NCI-H748 (cell line): ENCODE measurements at regions not wholly inside any gene's neighbourhood (a gene's known extent, or its start where the extent isn't known, plus 50 kb on each side); places are given as distances from the start of the nearest gene placed in this dataset.

Experiments
- DNase-seq: peaks from one replicate; lab custom pipeline; 2025; ENCODE audit not compliant: unreplicated experiment; lab: John Stamatoyannopoulos, UW

DNA sequence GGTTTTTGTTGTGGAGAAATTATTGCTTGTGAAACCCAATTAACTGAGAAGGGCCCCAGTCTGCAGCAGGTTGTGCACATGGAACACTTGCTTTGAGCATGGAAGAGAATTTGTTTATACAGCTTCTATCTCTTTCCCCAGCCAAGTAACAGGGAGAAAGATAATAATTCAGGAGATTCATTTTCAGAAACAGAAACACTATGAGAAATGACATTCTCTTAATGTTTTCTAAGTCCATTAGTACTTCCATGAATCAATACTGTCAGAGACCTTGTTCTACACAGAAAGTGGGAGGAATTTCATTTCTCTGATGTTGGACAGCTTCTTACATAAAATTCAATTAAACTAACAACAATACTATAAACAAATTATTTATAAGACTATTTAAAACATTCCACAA is 446.3 kb downstream of the KLF12 start:
- no peak for DNase-seq

DNA sequence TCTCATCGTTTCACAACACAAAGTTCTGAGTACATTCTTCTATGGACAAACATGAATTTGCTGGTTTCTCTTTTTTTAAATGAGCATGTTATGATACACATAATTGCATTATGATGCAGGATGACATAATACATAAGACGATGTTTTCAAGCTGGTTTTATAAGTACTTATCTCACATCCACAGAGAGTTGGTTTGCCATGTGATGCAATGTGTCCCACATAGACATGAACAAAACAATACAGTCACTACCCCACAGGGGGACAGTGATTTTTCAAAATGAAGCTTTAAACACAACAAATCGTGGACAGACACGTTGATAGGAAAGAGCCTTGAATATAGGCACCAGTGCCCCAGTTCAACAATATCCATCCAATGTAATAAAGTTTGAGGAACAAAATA is 447.1 kb downstream of the KLF12 start:
- no peak for DNase-seq

DNA sequence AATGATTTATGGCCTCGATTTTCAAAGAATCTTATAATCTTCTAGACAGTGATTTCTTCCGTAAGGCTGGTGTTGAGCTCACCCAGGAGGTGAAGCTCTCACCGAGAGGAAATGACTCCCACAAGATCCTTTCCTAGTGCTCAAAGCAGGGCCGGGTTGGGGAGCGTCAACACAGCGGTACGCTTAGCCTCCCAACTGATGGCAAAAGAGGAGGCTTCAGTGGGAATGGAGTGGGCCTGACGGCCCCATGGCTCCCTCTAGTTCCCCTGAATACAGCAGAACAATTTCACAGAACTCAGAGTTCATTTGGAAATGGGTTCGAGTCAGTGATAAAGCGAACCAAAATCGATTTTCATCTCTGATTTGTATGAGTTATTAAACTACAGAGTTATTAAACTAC is 449.5 kb downstream of the KLF12 start:
- DNase-seq: peak; percentile 25

DNA sequence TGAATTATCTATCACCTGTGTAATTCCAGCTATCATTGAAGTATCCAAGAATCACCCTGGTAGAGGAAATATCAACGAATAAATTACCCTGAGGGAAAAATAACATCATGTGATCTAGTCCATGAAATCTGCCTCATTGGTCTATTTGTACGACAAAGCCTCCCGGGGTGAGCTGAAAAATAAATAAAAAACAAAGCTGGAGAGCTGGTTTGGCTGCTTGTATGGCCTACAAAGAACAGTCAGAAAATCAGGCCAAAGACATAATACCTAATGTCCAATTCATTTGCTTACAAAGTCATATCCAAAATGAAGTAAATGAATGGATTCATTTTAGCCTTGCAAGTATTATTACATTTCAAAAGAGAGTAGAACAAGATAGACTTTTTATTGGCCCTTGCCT is 449.9 kb downstream of the KLF12 start:
- peak; percentile 85 for DNase-seq

DNA sequence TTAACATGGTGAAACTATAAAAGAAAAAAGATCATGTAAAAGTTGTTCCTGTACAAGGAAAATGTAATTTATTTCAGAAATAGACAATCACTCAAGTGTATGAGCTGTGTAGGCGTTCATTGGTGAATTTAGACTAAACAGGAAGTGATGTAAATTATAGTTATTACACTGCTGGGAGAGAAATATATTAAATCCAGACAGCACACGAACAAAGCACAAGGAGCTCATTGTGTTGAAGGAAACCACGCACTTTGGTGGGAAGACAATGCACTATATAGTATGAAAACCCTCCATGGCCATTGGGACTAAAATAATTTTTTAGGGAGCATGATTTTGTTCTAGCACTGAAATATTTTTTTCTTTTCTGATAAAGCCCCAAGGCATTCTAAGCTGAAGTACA is 450.5 kb downstream of the KLF12 start:
- peak; percentile 36 for DNase-seq

DNA sequence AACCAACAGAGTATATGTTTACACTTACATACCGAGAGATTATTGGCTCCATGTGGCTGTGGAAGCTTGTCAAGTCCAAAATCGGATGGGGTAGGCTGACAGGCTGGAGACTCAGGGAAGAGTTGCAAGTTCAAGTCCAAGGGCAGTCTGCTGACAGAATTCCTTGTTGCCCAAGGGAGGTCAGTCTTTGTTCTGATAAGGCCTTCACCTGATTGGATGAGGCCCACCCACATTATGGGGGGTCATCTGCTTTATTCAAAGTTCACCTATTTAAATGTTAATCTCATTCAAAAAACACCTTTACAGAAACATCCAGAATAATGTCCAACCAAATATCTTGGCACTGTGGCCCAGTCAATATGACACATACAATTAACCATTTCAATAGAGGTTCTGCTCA is 452.4 kb downstream of the KLF12 start:
- DNase-seq: no peak

DNA sequence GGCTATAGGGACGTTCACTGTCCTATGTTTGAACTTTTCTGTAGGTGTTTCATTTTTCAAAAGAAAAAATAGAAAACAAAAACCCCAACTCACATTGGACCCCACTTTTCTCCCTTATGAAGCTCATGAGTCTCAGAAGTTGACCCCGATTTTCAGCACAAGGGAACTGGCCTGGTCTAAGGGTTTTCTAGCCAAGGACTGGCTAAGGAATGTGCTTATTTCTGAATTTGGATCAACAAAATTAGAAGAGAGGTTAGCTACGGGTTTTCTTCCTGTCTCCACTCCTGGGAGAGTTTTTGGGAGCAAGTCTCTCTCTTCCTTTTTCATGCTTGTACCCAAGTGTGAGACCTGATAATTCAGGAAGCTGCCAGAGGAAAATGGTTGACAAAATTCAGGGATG is 453.2 kb downstream of the KLF12 start:
- no peak for DNase-seq

DNA sequence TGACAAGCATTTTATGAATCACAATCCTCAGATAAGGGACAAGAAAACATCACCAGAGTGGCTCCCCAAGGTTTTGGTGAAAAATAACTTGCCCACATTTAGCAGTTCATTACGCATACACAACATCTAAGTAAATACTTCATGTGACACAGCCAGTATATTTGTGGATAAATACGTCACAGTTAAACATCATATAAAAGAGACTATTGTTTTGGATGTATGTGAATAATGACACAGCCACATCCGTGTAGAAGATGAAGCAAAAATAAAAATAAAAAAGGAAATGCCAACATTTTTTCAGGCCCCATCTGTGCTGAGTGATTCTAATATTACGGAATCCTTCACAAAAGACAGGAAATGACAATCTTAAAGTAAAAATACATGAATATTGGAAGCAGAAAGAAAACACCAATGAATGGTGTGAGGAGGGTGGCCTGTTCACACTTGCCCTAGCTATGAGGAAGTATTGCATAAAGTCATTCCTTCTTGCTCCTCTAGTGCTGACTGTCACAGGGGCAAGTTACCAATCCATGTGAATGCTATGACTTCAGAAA is 457.1 kb downstream of the KLF12 start:
- DNase-seq: peak; percentile 66

DNA sequence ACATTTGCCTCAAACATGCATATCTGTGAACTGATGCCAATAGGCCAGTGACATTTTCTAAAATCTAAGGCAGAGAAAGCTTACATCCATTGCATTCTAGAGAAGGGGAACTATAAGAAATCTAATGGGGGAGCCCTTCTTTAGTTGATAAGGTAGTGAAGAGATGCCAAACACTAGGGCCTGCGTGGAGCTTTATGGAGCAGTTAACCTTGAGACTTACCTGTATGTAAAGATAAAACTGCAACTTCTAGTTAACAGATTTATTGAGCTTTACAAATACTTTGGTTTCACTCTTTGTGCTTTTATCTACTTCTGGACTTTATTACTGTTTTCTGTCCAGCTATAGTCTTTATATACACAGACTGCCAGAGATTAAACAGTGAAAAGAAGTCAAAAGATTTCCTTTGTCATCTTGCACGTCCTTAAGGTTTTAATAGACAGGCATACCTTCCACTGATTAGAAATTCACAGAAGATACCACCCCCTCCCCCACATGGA is 457.6 kb downstream of the KLF12 start:
- no peak for DNase-seq

DNA sequence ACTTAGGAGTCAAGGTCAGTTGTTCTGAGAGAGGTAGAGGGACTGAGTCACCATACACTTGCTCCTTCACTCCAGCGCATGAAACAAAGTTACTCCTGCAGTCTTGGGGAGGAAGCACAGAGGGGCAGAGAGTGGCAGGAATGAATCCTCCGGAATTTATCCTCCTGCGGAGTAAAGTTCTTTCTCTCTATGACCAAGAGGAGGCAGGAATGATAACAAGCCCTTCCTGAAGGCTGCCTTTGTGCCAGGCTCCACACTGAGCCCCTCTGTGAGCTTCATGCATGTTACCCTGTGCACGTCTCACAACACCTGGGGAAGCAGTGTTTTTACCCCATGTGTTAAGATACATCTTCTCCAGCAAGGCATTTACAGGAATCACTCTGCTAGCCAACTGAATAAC is 458.4 kb downstream of the KLF12 start:
- DNase-seq: no peak

DNA sequence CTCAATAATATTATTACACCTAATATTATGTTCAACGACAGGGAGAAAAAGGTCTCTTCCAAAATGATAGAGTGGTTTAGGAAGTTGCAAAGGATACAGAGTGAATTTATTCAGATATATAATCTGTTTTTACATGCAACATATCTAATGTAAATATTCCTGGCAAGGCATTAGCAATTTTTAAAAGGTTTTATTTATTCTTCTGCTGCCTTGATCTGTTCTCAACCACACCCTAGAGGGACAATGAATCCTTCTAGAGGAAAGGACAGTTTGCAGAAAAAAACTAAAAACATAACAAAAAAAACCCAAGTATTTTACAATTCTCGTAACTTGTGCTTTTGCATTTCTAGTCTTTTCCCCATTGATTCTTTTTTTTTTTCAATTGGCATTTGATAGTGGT is 459.6 kb downstream of the KLF12 start:
- peak; percentile 25 for DNase-seq

DNA sequence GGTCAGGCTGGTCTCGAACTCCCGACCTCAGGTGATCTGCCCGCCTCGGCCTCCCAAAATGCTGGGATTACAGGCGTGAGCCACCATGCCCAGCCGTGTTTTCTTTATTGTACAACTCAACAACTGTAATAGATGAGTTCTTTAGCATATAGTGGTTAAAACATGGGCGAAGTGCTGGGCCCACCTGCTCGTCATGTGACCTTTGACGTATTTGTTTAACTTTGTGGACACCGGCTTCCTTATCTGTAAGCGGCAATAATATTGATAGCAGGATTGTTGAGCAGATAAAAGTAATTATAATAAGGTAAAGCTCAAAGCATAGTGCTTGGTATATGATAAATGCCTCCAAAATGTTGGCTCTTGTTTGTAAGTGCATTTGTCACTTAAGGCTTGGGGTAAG is 460.3 kb downstream of the KLF12 start:
- peak; percentile 9 for DNase-seq

DNA sequence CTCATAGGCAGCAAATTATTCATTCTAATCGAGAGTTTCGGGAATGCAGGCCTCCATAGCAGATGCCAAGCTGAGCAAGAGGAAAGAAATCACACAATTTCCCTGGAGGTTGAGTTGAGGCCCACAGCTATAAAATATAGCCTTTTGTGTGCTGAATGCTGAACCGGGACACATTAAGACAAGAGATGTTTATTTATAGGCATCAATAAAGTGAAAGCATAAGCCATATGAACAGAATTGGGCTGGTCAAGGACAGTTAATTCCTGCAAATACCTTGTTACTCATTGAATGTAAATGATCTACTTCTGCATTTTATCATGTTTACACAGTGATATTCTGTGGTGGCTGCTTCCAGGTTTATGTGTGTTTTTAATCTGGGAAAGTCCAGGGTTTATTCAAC is 461.7 kb downstream of the KLF12 start:
- peak; percentile 75 for DNase-seq

DNA sequence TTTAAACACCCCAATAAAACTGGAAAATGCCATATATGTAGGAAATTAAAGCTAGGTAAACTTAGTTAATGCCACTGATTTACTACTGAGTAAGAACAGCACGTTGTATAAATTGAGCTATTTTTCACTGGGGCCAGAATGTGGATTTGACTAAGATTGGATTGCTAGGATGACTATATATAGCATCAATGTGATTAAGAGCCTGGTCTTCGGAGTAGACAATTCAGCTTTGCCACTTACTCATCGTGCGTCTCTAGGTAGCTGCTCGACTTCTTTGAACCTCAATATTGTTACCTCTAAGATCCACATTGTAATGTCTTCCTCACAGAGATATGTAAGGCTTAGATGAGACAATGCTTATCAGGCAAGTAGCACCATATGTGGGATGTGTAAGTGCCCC is 462.5 kb downstream of the KLF12 start:
- DNase-seq: no peak

DNA sequence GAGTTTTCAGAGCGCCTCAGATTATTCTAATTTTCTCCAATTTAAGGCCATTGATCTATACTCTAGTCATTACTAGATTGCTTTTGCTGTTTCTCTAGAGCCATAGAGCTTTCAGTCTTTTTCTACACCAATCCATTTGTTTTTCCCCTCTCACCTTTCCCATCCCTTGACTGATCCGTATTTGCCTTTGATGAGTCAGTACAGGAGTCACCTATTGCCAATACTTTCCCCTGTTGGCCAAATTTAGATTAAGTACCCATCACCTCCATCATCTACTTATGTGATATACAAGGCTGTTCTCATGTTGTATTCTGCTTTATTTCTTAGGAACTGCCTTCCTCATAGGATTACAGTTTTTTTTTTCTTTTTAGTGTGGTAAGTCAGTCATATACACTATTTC is 463.2 kb downstream of the KLF12 start:
- no peak for DNase-seq

DNA sequence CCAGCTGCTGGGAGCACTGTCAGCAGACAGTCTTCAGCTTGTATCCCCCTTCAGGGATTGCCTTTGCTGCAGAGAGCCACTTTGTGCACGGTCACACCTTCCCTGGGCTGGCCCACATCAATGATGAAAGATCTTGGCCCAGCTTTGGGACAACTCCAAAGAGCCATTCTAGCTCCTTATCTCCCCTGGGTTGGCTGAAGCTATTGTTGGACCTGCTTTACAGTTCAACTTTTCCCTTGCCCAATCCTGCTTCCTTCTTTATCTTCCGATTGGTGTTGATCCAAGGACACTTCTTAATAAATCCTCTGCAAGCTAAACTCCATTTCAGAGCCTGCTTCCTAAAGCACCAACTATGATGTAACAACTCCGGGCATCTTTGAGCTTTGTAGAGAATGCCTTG is 466.4 kb downstream of the KLF12 start:
- no peak for DNase-seq

DNA sequence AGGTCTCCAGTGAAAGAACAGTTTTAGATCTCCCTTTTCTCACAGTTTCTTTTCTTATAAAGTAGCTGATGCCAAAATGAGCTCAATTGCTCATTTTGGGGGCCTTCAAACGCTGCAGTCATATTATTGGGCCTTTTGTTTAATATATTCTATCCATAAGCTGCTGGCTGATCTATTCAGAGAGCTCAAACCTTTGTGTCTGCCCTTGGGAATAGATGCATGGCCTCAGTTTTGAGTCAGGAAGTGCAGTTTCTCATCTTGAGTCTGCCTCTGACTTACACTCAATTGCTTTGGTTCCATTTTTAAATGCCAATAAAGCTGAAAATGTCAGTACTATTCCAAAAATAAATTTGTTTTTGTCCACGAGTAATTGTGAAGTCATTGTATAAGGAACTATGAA is 468.9 kb downstream of the KLF12 start:
- DNase-seq: no peak

DNA sequence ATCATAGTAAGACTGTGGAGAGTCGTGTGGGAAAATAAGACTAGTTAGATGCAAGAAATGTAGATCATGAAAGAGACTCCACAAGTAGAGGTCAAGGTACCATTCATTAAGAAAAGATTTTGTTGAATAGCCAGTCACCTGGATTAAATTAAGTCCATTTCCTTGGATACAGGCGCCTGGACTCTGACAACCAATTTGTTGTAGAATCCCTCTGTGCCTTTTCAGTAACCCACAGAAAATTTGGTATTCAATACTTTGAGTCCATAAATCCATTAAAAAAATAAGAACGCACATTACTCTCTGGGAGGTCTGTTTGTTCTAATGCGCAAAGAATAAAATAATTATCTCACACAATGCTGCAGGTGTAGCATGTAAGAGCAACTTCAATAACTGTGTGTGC is 469.4 kb downstream of the KLF12 start:
- peak; percentile 95 for DNase-seq

DNA sequence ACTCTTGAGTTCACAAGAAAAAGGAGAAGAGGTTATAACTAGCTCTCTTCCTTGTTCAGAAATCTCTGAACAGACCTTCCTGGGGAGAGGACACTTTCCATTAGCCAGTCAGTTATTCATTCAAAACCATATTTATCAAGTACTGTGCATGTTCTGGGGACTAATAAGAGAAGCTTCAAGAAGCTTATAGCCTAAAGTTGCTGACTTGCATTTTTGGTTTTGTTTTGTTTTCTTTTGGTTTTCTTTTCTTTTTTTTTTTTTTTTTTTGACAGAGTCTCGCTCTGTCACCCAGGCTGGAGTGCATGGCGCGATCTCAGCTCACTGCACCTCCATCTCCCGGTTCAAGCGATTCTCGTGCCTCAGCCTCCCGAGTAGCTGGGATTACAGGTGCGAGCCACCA is 471.4 kb downstream of the KLF12 start:
- no peak for DNase-seq

DNA sequence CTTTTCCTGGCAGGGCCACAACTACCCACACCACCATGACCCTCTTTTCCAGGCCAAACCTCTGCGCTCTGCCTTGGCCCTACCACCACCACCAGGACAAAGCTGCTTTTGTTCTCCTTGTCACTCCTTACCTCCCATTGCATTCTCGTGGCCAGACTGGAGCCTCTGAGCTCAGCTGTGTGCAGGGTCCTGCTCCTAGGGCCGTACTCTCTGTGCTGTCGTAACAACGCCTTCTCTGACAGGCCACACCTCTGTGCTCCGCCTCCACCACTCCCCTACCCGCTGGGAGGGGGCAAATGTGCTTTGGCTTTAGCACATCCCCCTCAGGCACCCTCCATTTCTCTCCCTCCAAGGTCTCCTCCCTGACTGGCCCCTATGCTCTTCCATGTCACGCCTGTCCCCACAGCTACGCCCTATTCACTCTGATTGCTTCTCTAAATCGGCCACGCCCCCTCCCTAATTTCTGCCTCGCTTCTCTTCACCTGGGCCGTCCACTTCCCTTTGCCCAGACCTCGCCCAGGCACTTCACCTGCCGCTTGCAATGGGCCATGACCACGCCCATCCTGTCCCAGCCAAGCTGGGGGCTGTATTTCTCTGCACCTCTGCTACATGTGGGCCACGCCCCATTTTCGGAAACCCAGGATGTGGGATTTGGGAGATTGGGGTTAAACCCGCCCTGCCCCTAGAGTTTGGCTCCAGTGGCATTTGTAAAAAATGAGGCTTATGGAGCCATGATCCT is 472.3 kb downstream of the KLF12 start:
- peak; percentile 37 for DNase-seq

DNA sequence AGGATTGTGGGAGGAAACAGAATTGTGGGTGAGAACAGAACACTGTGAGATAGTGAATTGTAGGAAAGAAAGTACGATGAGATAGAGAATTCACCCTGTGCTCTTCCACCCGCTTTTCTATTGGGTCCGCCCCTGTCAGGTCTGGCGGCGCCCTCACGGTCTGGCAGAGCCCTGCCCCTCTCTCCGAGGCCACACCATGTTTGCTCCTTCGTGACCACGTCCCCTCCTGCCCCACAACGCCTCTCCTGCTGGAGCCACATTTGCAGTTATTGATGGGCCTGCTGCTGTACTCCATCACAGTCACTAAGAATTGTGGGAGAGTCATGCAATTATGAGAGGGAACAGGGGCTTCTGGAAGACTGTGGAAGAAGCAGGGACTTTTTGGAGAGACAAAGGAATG is 473.1 kb downstream of the KLF12 start:
- no peak for DNase-seq

DNA sequence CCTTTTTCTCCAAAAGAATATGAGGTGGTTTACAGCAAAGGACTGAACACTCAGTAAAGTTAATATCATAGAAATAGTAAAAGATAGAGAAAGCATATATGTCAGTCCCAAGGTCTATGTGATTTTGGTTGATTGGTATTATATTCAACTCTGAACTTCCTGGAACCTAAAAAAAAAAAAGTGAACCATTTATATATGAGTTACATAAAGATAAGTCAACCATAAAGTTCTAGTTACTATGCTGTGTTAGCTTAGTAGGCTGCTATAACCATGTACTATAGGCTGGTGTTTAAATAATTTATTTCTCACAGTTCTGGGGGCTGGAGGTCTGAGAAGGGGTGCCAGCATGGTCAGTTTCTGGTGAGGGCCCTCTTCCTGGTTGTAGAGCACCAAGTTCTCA is 475.6 kb downstream of the KLF12 start:
- no peak for DNase-seq
